ENCODE measurements at regions not wholly inside any gene's neighbourhood (a gene's known extent, or its start where the extent isn't known, plus 50 kb on each side); places are given as distances from the start of the nearest gene placed in this dataset.

- TF ChIP-seq CTCF (IDR thresholded peaks at IDR 0.05; ENCODE audit: low read depth, low read length), result no peak
- no peak for TF ChIP-seq EZH2phosphoT487 (IDR thresholded peaks at IDR 0.05; ENCODE audit: low read depth)
These were observed 245.2 kb upstream of the SDK2 start for GRCh38 chr17:73889439-73889838.

Data from OCI-LY3 (cell line).